DMS153 (cell line): ENCODE measurements at regions not wholly inside any gene's neighbourhood (a gene's known extent, or its start where the extent isn't known, plus 50 kb on each side); places are given as distances from the start of the nearest gene placed in this dataset.

Experiments
- DNase-seq: peaks from one replicate; lab custom pipeline; 2025; lab: John Stamatoyannopoulos, UW

GRCh38 chr2:7973801-7974480 lies 707.9 kb upstream of the ID2 start:
- DNase-seq: no peak

- no peak for DNase-seq
Observed at GRCh38 chr2:7974936-7975335, 706.9 kb upstream of the ID2 start.

- DNase-seq: no peak
Observed at GRCh38 chr2:7976206-7976605, 705.6 kb upstream of the ID2 start.

- DNase-seq: no peak
Observed at GRCh38 chr2:7977981-7978380, 703.9 kb upstream of the ID2 start.

- no peak for DNase-seq
Observed at GRCh38 chr2:7982054-7982453, 699.8 kb upstream of the ID2 start.

- no peak for DNase-seq
Observed at GRCh38 chr2:7983451-7983850, 698.4 kb upstream of the ID2 start.

- DNase-seq: no peak
Observed at GRCh38 chr2:7983912-7984311, 697.9 kb upstream of the ID2 start.

GRCh38 chr2:7984693-7985353 lies 697.0 kb upstream of the ID2 start:
- no peak for DNase-seq

GRCh38 chr2:7986431-7986830 lies 695.4 kb upstream of the ID2 start:
- DNase-seq: no peak

GRCh38 chr2:7987992-7988391 lies 693.9 kb upstream of the ID2 start:
- no peak for DNase-seq

- no peak for DNase-seq
Observed at GRCh38 chr2:7988440-7988839, 693.4 kb upstream of the ID2 start.

- no peak for DNase-seq
Observed at GRCh38 chr2:7989823-7990222, 692.0 kb upstream of the ID2 start.

GRCh38 chr2:7992612-7993602 lies 688.9 kb upstream of the ID2 start:
- peak; percentile 50 for DNase-seq

GRCh38 chr2:7994397-7994951 lies 687.4 kb upstream of the ID2 start:
- peak; percentile 80 for DNase-seq

- DNase-seq: no peak
Observed at GRCh38 chr2:7997279-7997678, 684.6 kb upstream of the ID2 start.

GRCh38 chr2:7999683-8000476 lies 682.0 kb upstream of the ID2 start:
- DNase-seq: no peak

GRCh38 chr2:8000870-8001269 lies 681.0 kb upstream of the ID2 start:
- no peak for DNase-seq

- no peak for DNase-seq
Observed at GRCh38 chr2:8002765-8003393, 679.0 kb upstream of the ID2 start.

- no peak for DNase-seq
Observed at GRCh38 chr2:8003462-8004075, 678.3 kb upstream of the ID2 start.

GRCh38 chr2:8004250-8004681 lies 677.6 kb upstream of the ID2 start:
- no peak for DNase-seq

- DNase-seq: no peak
Observed at GRCh38 chr2:8006181-8006580, 675.7 kb upstream of the ID2 start.
